ENCODE measurements at regions not wholly inside any gene's neighbourhood (a gene's known extent, or its start where the extent isn't known, plus 50 kb on each side); places are given as distances from the start of the nearest gene placed in this dataset.
A peak's percentile ranks its signal among the peaks of the same experiment; 100 is the strongest.

- no peak for DNase-seq
Observed at GRCh38 chr1:101323535-101323934, 86.7 kb downstream of the S1PR1 start.

GRCh38 chr1:101325144-101325543, 88.3 kb downstream of the S1PR1 start:
- no peak for DNase-seq

GRCh38 chr1:101330427-101331130, 93.8 kb downstream of the S1PR1 start:
- no peak for DNase-seq

GRCh38 chr1:101331794-101332193, 95.0 kb downstream of the S1PR1 start:
- DNase-seq = no peak

- no peak for DNase-seq
Observed at GRCh38 chr1:101332633-101333032, 95.8 kb downstream of the S1PR1 start.

GRCh38 chr1:101333186-101333585, 96.4 kb downstream of the S1PR1 start:
- DNase-seq = no peak

GRCh38 chr1:101337968-101338367, 101.1 kb downstream of the S1PR1 start:
- DNase-seq = no peak

- no peak for DNase-seq
Observed at GRCh38 chr1:101338714-101339430, 102.1 kb downstream of the S1PR1 start.

GRCh38 chr1:101344745-101345144, 107.9 kb downstream of the S1PR1 start:
- DNase-seq = no peak

- no peak for DNase-seq
Observed at GRCh38 chr1:101346419-101346818, 109.6 kb downstream of the S1PR1 start.

- no peak for DNase-seq
Observed at GRCh38 chr1:101356013-101356412, 119.2 kb downstream of the S1PR1 start.

- DNase-seq = no peak
Observed at GRCh38 chr1:101356604-101357443, 120.0 kb downstream of the S1PR1 start.

- DNase-seq = peak; percentile 53
Observed at GRCh38 chr1:101357444-101357986, 120.7 kb downstream of the S1PR1 start.

- no peak for DNase-seq
Observed at GRCh38 chr1:101360506-101360905, 123.7 kb downstream of the S1PR1 start.

GRCh38 chr1:101363891-101364318, 127.1 kb downstream of the S1PR1 start:
- no peak for DNase-seq

GRCh38 chr1:101364370-101365120, 127.7 kb downstream of the S1PR1 start:
- no peak for DNase-seq

- DNase-seq = no peak
Observed at GRCh38 chr1:101365186-101365585, 128.4 kb downstream of the S1PR1 start.

- DNase-seq = no peak
Observed at GRCh38 chr1:101365878-101366277, 129.1 kb downstream of the S1PR1 start.

- no peak for DNase-seq
Observed at GRCh38 chr1:101366513-101367215, 129.8 kb downstream of the S1PR1 start.

- no peak for DNase-seq
Observed at GRCh38 chr1:101367630-101368029, 130.8 kb downstream of the S1PR1 start.

- no peak for DNase-seq
Observed at GRCh38 chr1:101370488-101370887, 133.7 kb downstream of the S1PR1 start.

GRCh38 chr1:101371259-101371658, 134.4 kb downstream of the S1PR1 start:
- DNase-seq = no peak

Data from stimulated activated naive CD4-positive, alpha-beta T cell treated with Interleukin-2 at 50 U/mL for 16 hours (primary cell).